ENCODE measurements at regions not wholly inside any gene's neighbourhood (a gene's known extent, or its start where the extent isn't known, plus 50 kb on each side); places are given as distances from the start of the nearest gene placed in this dataset.

GRCh38 chr13:80448725-80449124, 107.8 kb upstream of the SPRY2 start:
- Histone ChIP-seq H3K27ac (ENCODE audit: extremely low read depth, low read depth, low read length) (no peak overlapping the region), H3K4me3 (ENCODE audit: low read depth, low read length) (no peak overlapping the region), H3K4me1 (ENCODE audit: control insufficient read depth, insufficient read depth, low read length) (no peaks in the 10 kb centered on the region), H3K36me3 (ENCODE audit: control insufficient read depth in 2 of 2, insufficient read depth in 1 of 2, low read length in 2 of 2) (no peaks in the 10 kb centered on the region), H3K9me3 (ENCODE audit: control insufficient read depth, insufficient read depth, low read depth, low read length) (no peaks in the 10 kb centered on the region)
- CTCF ChIA-PET, result no interaction called here
- TF ChIP-seq, protein P1, sequence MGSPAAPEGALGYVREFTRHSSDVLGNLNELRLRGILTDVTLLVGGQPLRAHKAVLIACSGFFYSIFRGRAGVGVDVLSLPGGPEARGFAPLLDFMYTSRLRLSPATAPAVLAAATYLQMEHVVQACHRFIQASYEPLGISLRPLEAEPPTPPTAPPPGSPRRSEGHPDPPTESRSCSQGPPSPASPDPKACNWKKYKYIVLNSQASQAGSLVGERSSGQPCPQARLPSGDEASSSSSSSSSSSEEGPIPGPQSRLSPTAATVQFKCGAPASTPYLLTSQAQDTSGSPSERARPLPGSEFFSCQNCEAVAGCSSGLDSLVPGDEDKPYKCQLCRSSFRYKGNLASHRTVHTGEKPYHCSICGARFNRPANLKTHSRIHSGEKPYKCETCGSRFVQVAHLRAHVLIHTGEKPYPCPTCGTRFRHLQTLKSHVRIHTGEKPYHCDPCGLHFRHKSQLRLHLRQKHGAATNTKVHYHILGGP (tag by site-specific recombination; IDR thresholded peaks at IDR 0.05), result no peak
- TF ChIP-seq IKZF3 (tag by site-specific recombination; IDR thresholded peaks at IDR 0.05) (no peak), PRDM1 (tag by site-specific recombination; IDR thresholded peaks at IDR 0.05) (no peak), ZSCAN23 (tag by site-specific recombination; IDR thresholded peaks at IDR 0.05) (no peak), ZFP3 (tag by site-specific recombination; IDR thresholded peaks at IDR 0.05; ENCODE audit: low read depth) (no peak), EGR2 (tag by site-specific recombination; IDR thresholded peaks at IDR 0.05; ENCODE audit: low read depth) (no peak)
- POLR2A ChIA-PET, result interaction anchor here (0.7 kb wide), 1 partner anchor 11 kb away, joined by 5 read pairs; no protein-coding TSS in a partner anchor

DNA sequence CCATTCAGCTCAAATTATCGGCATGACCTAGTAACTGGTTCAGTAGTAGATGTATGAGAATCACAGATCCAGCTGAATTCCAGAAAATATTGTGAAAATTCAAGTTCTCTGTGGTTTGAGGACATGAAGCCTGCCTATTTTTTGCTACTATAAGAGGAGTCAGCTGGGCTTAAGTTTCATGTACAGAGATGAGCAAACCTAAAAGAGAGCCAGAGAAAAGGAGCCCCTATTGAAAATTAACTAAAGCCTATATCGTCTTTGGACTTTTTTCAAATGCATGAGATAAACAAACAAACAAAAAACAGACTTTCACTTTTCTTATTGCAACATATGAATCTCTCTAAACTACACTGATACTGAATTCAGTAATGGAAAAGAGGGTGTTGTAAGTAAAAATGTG, 106.8 kb upstream of the SPRY2 start:
- H3K36me3 ChIP-seq (ENCODE audit: control insufficient read depth in 2 of 2, insufficient read depth in 1 of 2, low read length in 2 of 2), result no peaks in the 10 kb centered on the region
- no peak for TF ChIP-seq ZNF549 (tag by site-specific recombination; IDR thresholded peaks at IDR 0.05)
- TF ChIP-seq ZNF202 (tag by site-specific recombination; IDR thresholded peaks at IDR 0.05; ENCODE audit: borderline replicate concordance), result no peak
- TF ChIP-seq, protein P2, sequence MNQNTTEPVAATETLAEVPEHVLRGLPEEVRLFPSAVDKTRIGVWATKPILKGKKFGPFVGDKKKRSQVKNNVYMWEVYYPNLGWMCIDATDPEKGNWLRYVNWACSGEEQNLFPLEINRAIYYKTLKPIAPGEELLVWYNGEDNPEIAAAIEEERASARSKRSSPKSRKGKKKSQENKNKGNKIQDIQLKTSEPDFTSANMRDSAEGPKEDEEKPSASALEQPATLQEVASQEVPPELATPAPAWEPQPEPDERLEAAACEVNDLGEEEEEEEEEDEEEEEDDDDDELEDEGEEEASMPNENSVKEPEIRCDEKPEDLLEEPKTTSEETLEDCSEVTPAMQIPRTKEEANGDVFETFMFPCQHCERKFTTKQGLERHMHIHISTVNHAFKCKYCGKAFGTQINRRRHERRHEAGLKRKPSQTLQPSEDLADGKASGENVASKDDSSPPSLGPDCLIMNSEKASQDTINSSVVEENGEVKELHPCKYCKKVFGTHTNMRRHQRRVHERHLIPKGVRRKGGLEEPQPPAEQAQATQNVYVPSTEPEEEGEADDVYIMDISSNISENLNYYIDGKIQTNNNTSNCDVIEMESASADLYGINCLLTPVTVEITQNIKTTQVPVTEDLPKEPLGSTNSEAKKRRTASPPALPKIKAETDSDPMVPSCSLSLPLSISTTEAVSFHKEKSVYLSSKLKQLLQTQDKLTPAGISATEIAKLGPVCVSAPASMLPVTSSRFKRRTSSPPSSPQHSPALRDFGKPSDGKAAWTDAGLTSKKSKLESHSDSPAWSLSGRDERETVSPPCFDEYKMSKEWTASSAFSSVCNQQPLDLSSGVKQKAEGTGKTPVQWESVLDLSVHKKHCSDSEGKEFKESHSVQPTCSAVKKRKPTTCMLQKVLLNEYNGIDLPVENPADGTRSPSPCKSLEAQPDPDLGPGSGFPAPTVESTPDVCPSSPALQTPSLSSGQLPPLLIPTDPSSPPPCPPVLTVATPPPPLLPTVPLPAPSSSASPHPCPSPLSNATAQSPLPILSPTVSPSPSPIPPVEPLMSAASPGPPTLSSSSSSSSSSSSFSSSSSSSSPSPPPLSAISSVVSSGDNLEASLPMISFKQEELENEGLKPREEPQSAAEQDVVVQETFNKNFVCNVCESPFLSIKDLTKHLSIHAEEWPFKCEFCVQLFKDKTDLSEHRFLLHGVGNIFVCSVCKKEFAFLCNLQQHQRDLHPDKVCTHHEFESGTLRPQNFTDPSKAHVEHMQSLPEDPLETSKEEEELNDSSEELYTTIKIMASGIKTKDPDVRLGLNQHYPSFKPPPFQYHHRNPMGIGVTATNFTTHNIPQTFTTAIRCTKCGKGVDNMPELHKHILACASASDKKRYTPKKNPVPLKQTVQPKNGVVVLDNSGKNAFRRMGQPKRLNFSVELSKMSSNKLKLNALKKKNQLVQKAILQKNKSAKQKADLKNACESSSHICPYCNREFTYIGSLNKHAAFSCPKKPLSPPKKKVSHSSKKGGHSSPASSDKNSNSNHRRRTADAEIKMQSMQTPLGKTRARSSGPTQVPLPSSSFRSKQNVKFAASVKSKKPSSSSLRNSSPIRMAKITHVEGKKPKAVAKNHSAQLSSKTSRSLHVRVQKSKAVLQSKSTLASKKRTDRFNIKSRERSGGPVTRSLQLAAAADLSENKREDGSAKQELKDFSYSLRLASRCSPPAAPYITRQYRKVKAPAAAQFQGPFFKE (tag by site-specific recombination; IDR thresholded peaks at IDR 0.05; ENCODE audit: borderline replicate concordance), result no peak
- TF ChIP-seq ZSCAN30 (tag by site-specific recombination; IDR thresholded peaks at IDR 0.05), result no peak
- TF ChIP-seq ZNF791 (tag by site-specific recombination; IDR thresholded peaks at IDR 0.05), result no peak
- TF ChIP-seq ZNF548 (tag by site-specific recombination; IDR thresholded peaks at IDR 0.05), result no peak
- no peak for TF ChIP-seq ZNF514 (tag by site-specific recombination; IDR thresholded peaks at IDR 0.05)
- no peak for TF ChIP-seq ZNF18 (tag by site-specific recombination; IDR thresholded peaks at IDR 0.05)
- TF ChIP-seq ZNF302 (tag by site-specific recombination; IDR thresholded peaks at IDR 0.05; ENCODE audit: low read depth), result no peak
- TF ChIP-seq, protein P3, sequence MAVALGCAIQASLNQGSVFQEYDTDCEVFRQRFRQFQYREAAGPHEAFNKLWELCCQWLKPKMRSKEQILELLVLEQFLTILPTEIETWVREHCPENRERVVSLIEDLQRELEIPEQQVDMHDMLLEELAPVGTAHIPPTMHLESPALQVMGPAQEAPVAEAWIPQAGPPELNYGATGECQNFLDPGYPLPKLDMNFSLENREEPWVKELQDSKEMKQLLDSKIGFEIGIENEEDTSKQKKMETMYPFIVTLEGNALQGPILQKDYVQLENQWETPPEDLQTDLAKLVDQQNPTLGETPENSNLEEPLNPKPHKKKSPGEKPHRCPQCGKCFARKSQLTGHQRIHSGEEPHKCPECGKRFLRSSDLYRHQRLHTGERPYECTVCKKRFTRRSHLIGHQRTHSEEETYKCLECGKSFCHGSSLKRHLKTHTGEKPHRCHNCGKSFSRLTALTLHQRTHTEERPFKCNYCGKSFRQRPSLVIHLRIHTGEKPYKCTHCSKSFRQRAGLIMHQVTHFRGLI (tag by site-specific recombination; IDR thresholded peaks at IDR 0.05), result no peak
- TF ChIP-seq, protein P4, sequence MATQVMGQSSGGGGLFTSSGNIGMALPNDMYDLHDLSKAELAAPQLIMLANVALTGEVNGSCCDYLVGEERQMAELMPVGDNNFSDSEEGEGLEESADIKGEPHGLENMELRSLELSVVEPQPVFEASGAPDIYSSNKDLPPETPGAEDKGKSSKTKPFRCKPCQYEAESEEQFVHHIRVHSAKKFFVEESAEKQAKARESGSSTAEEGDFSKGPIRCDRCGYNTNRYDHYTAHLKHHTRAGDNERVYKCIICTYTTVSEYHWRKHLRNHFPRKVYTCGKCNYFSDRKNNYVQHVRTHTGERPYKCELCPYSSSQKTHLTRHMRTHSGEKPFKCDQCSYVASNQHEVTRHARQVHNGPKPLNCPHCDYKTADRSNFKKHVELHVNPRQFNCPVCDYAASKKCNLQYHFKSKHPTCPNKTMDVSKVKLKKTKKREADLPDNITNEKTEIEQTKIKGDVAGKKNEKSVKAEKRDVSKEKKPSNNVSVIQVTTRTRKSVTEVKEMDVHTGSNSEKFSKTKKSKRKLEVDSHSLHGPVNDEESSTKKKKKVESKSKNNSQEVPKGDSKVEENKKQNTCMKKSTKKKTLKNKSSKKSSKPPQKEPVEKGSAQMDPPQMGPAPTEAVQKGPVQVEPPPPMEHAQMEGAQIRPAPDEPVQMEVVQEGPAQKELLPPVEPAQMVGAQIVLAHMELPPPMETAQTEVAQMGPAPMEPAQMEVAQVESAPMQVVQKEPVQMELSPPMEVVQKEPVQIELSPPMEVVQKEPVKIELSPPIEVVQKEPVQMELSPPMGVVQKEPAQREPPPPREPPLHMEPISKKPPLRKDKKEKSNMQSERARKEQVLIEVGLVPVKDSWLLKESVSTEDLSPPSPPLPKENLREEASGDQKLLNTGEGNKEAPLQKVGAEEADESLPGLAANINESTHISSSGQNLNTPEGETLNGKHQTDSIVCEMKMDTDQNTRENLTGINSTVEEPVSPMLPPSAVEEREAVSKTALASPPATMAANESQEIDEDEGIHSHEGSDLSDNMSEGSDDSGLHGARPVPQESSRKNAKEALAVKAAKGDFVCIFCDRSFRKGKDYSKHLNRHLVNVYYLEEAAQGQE (tag by site-specific recombination; IDR thresholded peaks at IDR 0.05), result no peak
- no peak for TF ChIP-seq ZSCAN23 (tag by site-specific recombination; IDR thresholded peaks at IDR 0.05)
- TF ChIP-seq, protein P5, sequence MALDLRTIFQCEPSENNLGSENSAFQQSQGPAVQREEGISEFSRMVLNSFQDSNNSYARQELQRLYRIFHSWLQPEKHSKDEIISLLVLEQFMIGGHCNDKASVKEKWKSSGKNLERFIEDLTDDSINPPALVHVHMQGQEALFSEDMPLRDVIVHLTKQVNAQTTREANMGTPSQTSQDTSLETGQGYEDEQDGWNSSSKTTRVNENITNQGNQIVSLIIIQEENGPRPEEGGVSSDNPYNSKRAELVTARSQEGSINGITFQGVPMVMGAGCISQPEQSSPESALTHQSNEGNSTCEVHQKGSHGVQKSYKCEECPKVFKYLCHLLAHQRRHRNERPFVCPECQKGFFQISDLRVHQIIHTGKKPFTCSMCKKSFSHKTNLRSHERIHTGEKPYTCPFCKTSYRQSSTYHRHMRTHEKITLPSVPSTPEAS (tag by site-specific recombination; IDR thresholded peaks at IDR 0.05), result no peak
- TF ChIP-seq EGR2 (tag by site-specific recombination; IDR thresholded peaks at IDR 0.05; ENCODE audit: low read depth), result no peak
- TF ChIP-seq ZNF223 (tag by site-specific recombination; IDR thresholded peaks at IDR 0.05), result no peak
- no peak for TF ChIP-seq ZNF837 (tag by site-specific recombination; IDR thresholded peaks at IDR 0.05)

More for the DNA sequence above, 106.8 kb upstream of the SPRY2 start:
- no peak overlapping the region for H3K27ac ChIP-seq (ENCODE audit: extremely low read depth, low read depth, low read length)
- H3K4me3 ChIP-seq (ENCODE audit: low read depth, low read length), result no peak overlapping the region
- H3K9me3 ChIP-seq (ENCODE audit: control insufficient read depth, insufficient read depth, low read depth, low read length), result no peaks in the 10 kb centered on the region
- CTCF ChIA-PET, result no interaction called here
- POLR2A ChIA-PET, result no interaction called here
- H3K4me1 ChIP-seq (ENCODE audit: control insufficient read depth, insufficient read depth, low read length), result no peaks in the 10 kb centered on the region
